AG04449 (cell line): ENCODE measurements at regions not wholly inside any gene's neighbourhood (a gene's known extent, or its start where the extent isn't known, plus 50 kb on each side); places are given as distances from the start of the nearest gene placed in this dataset.

Source experiments
- CTCF ChIA-PET: fragments of 350-600 bp; formaldehyde crosslinking; extraction: SDS; loops from one replicate; lab custom pipeline; 2021; ENCODE audit warnings: antibody characterized with exemption; lab: Yijun Ruan, JAX
- POLR2A ChIA-PET: fragments of 400-600, 350-600 bp; formaldehyde crosslinking; extraction: SDS; loops from one replicate; lab custom pipeline; 2020; ENCODE audit warnings: antibody characterized with exemption, inconsistent platforms; lab: Yijun Ruan, JAX
- DNase-seq: peaks from one replicate; pipeline ENCODE4 v3.0.0-alpha.2; 2010; ENCODE audit warnings: low read depth, low spot score
- H3K4me3 ChIP-seq: 2 replicates; pipeline ENCODE4 v1.5.1; 2011; ENCODE audit warnings: low read depth, mild to moderate bottlenecking, control low read depth, low read length
- CTCF ChIP-seq: IDR thresholded peaks from one replicate; pipeline ENCODE4 v1.5.1; 2011; ENCODE audit warnings: mild to moderate bottlenecking, moderate library complexity, low read length, control low read depth, inconsistent platforms; ENCODE audit not compliant: insufficient read depth; ENCODE audit errors: missing control alignments

- CTCF ChIA-PET, result no interaction called here
- POLR2A ChIA-PET, result no interaction called here
- TF ChIP-seq CTCF, result no peak
- DNase-seq, result no peak
- H3K4me3 ChIP-seq, result no peak overlapping the region
These were observed 142.5 kb upstream of the SHH start for GRCh38 chr7:155954550-155955366.

GRCh38 chr7:155953781-155954549 lies 141.7 kb upstream of the SHH start:
- CTCF ChIA-PET, result no interaction called here
- POLR2A ChIA-PET, result no interaction called here
- no peak for DNase-seq
- no peak for TF ChIP-seq CTCF
- no peak overlapping the region for H3K4me3 ChIP-seq

GRCh38 chr7:155953501-155953778 lies 141.2 kb upstream of the SHH start:
- ChIA-PET CTCF (no interaction called here), POLR2A (no interaction called here)
- no peak for TF ChIP-seq CTCF
- no peak for DNase-seq
- no peak overlapping the region for H3K4me3 ChIP-seq

- POLR2A ChIA-PET, result interaction anchor here (0.9 kb wide), 1 partner anchor 11 kb away, joined by 4 read pairs; no protein-coding TSS in a partner anchor
- no peak for TF ChIP-seq CTCF
- no peak overlapping the region for H3K4me3 ChIP-seq
- CTCF ChIA-PET, result no interaction called here
- DNase-seq, result no peak
These were observed 139.4 kb upstream of the SHH start for GRCh38 chr7:155951554-155952158.

- H3K4me3 ChIP-seq, result no peak overlapping the region
- no peak for TF ChIP-seq CTCF
- DNase-seq, result no peak
- ChIA-PET POLR2A (interaction anchor here (0.9 kb wide), 1 partner anchor 11 kb away, joined by 4 read pairs; no protein-coding TSS in a partner anchor), CTCF (no interaction called here)
These were observed 138.8 kb upstream of the SHH start for GRCh38 chr7:155950898-155951553.
